SK-N-SH (cell line): ENCODE measurements at regions not wholly inside any gene's neighbourhood (a gene's known extent, or its start where the extent isn't known, plus 50 kb on each side); places are given as distances from the start of the nearest gene placed in this dataset.

Experiments
- CTCF ChIA-PET: fragments of 300-600, 350-600 bp; formaldehyde crosslinking; extraction: SDS; loops from one replicate; lab custom pipeline; 2021; lab: Yijun Ruan, JAX
- POLR2A ChIA-PET: fragments of 350-600 bp; sonication (Branson Sonifier 250); formaldehyde crosslinking; extraction: SDS; loops from one replicate; lab custom pipeline; 2020; ENCODE audit warnings: antibody characterized with exemption, inconsistent platforms; lab: Yijun Ruan, JAX
- DNase-seq: peaks from one replicate; pipeline ENCODE4 v3.0.0; 2012
- H2AFZ ChIP-seq: fragments of 200-600 bp; sonication (generic); 2 replicates; pipeline ENCODE4 v1.8.1; 2016; ENCODE audit warnings: antibody characterized with exemption, mild to moderate bottlenecking, low read depth
- H3F3A ChIP-seq: fragments of 200-600 bp; sonication (generic); replicated peaks from 2 replicates; pipeline ENCODE3; 2016; ENCODE audit warnings: antibody characterized with exemption, mild to moderate bottlenecking; ENCODE audit not compliant: insufficient read depth
- H3K27ac ChIP-seq, 2 experiments: fragments of 200-500 bp in 1 of 2; fragments of 200-600 bp in 1 of 2; sonication (Bioruptor generic) in 1 of 2; sonication (generic), shearing (Covaris generic) in 1 of 2; 2 replicates each; pipeline versions ENCODE4 v1.5.1 to v1.6.1; 2014 to 2016; ENCODE audit warnings: low read depth in 2 of 2, inconsistent platforms in 1 of 2, low read length in 1 of 2, mild to moderate bottlenecking in 1 of 2, mixed read lengths in 1 of 2
- H3K27me3 ChIP-seq: fragments of 200-600 bp; sonication (generic), shearing (Covaris generic); 2 replicates; pipeline ENCODE4 v1.6.1; 2016; ENCODE audit warnings: mixed run types; ENCODE audit not compliant: insufficient read depth
- H3K36me3 ChIP-seq, 2 experiments: fragments of 200-500 bp in 1 of 2; fragments of 200-600 bp in 1 of 2; sonication (Bioruptor generic) in 1 of 2; sonication (generic) in 1 of 2; replicated peaks in 1 of 2; 2 replicates each; pipeline versions ENCODE3 to v1.5.1; 2014 to 2016; ENCODE audit warnings: low read length in 1 of 2, mild to moderate bottlenecking in 1 of 2; ENCODE audit not compliant: insufficient read depth in 2 of 2, control insufficient read depth in 1 of 2
- H3K4me1 ChIP-seq, 2 experiments: fragments of 200-500 bp in 1 of 2; fragments of 200-600 bp in 1 of 2; sonication (Bioruptor generic) in 1 of 2; sonication (generic), shearing (Covaris generic) in 1 of 2; 2 replicates each; pipeline versions ENCODE4 v1.5.1 to v1.6.1; 2014 to 2016; ENCODE audit warnings: low read depth in 1 of 2, low read length in 1 of 2, mixed run types in 1 of 2; ENCODE audit not compliant: insufficient read depth in 2 of 2, control insufficient read depth in 1 of 2
- H3K4me2 ChIP-seq: fragments of 200-600 bp; sonication (generic), shearing (Covaris generic); 2 replicates; pipeline ENCODE4 v1.6.1; 2017; ENCODE audit warnings: mixed run types
- H3K4me3 ChIP-seq, 2 experiments: fragments of 200-500 bp in 1 of 2; fragments of 200-600 bp in 1 of 2; sonication (Bioruptor generic) in 1 of 2; sonication (generic), shearing (Covaris generic) in 1 of 2; 2 replicates each; pipeline versions ENCODE4 v1.5.1 to v1.8.1; 2014 to 2016; ENCODE audit warnings: low read depth in 2 of 2, inconsistent platforms in 1 of 2, low read length in 1 of 2, mild to moderate bottlenecking in 1 of 2, mixed read lengths in 1 of 2, moderate library complexity in 1 of 2
- H3K79me2 ChIP-seq: fragments of 200-600 bp; sonication (generic); 2 replicates; pipeline ENCODE4 v1.8.1; 2017; ENCODE audit warnings: mild to moderate bottlenecking; ENCODE audit not compliant: insufficient read depth
- H3K9ac ChIP-seq: fragments of 200-600 bp; sonication (generic); 2 replicates; pipeline ENCODE4 v1.6.1; 2017; ENCODE audit warnings: mixed run types
- H3K9me2 ChIP-seq: fragments of 200-600 bp; sonication (generic); 2 replicates; pipeline ENCODE4 v1.6.1; 2017; ENCODE audit warnings: mixed run types
- H3K9me3 ChIP-seq: fragments of 200-600 bp; sonication (generic); 2 replicates; pipeline ENCODE4 v1.6.1; 2017; ENCODE audit warnings: mixed run types, mild to moderate bottlenecking, moderate library complexity
- H4K20me1 ChIP-seq: fragments of 200-600 bp; sonication (generic); 2 replicates; pipeline ENCODE4 v1.6.1; 2017; ENCODE audit warnings: mild to moderate bottlenecking, mixed run types; ENCODE audit not compliant: insufficient read depth
- CHD2 ChIP-seq: fragments of 150-350 bp; IDR thresholded peaks from 2 replicates; pipeline ENCODE4 v1.6.1; 2018; ENCODE audit warnings: low read length; ENCODE audit not compliant: partially characterized antibody
- ELF1 ChIP-seq: IDR thresholded peaks from 2 replicates; pipeline ENCODE4 v1.4.0; 2012
- EP300 ChIP-seq, 2 experiments: IDR thresholded peaks; 2 replicates each; pipeline versions ENCODE4 v1.4.0 to v1.6.1; 2012; ENCODE audit warnings: borderline replicate concordance in 1 of 2, low read depth in 1 of 2, low read length in 1 of 2
- FOXJ3 ChIP-seq: sonication (generic); formaldehyde crosslinking; IDR thresholded peaks from 2 replicates; pipeline ENCODE4 v1.5.1; 2020; ENCODE audit warnings: mild to moderate bottlenecking, missing genetic modification reagents
- MXI1 ChIP-seq: IDR thresholded peaks from 2 replicates; pipeline ENCODE4 v1.6.1; 2012; ENCODE audit warnings: mild to moderate bottlenecking, low read depth, low read length, improper control_type of control experiment
- NFIC ChIP-seq: IDR thresholded peaks from 2 replicates; pipeline ENCODE4 v1.4.0; 2012; ENCODE audit warnings: borderline replicate concordance
- NRF1 ChIP-seq: IDR thresholded peaks from 2 replicates; pipeline ENCODE4 v1.6.1; 2012; ENCODE audit warnings: low read depth, mild to moderate bottlenecking, low read length
- RCOR1 ChIP-seq: fragments of 150-350 bp; IDR thresholded peaks from 2 replicates; pipeline ENCODE4 v1.6.1; 2017; ENCODE audit warnings: antibody characterized with exemption, low read length
- SMC3 ChIP-seq: IDR thresholded peaks from 2 replicates; pipeline ENCODE4 v1.6.1; 2012; ENCODE audit warnings: low read depth, low read length, improper control_type of control experiment
- TAF1 ChIP-seq: IDR thresholded peaks from 2 replicates; pipeline ENCODE4 v1.6.1; 2012; ENCODE audit warnings: low read depth, mild to moderate bottlenecking, low read length, moderate library complexity, borderline replicate concordance
- TEAD4 ChIP-seq: IDR thresholded peaks from 2 replicates; pipeline ENCODE4 v1.4.0; 2012; ENCODE audit warnings: mild to moderate bottlenecking, borderline replicate concordance; ENCODE audit not compliant: insufficient read depth
- WGBS: methylation state at CpG from one replicate; pipeline ENCODE4 v1.1.6; 2017; ENCODE audit warnings: low lambda C conversion rate; 5-methylcytosine and 5-hydroxymethylcytosine counted together
- TF ChIP-seq, protein P1 (sequence below): fragments of 150-350 bp; IDR thresholded peaks from 2 replicates; pipeline ENCODE4 v1.6.1; 2017; ENCODE audit warnings: antibody characterized with exemption, low read length, low read depth, borderline replicate concordance
- TF ChIP-seq, protein P2 (sequence below): IDR thresholded peaks from 2 replicates; pipeline ENCODE4; 2012
- TF ChIP-seq, protein P3 (sequence below): IDR thresholded peaks from 2 replicates; pipeline ENCODE4 v1.6.1; 2012; ENCODE audit warnings: mild to moderate bottlenecking, low read depth, low read length, moderate library complexity
- TF ChIP-seq, protein P4 (sequence below): fragments of 200-600 bp; sonication (generic); IDR thresholded peaks from 2 replicates; pipeline ENCODE4 v1.6.1; 2017; ENCODE audit warnings: antibody characterized with exemption, mild to moderate bottlenecking, moderate library complexity
- TF ChIP-seq, protein P5 (sequence below): IDR thresholded peaks from 2 replicates; pipeline ENCODE4 v1.4.0; 2012; ENCODE audit warnings: low read depth, borderline replicate concordance

DNA sequence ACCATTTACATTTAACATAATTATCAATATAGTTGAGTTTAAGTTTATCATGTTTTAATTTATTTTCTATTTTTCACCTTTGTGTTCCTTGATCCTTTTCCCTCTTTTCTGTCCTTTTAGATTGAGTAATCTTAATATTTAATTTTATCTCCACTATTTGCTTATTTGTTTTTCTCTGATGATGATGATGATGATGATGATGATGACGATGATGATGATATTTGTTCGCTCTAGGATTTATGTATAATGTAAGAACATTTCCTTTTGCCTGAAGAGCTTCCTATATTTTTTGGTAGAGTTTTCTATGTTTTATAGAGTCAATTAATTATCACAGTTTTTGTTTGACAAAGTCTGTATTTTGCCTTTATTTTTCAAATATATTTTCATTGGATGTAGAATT lies 104.2 kb downstream of the GLRX3 start:
- no peak overlapping the region for H3K4me2 ChIP-seq
- no peaks in the 10 kb centered on the region for H3F3A ChIP-seq
- H2AFZ ChIP-seq, result no peak overlapping the region
- POLR2A ChIA-PET, result no interaction called here
- H3K9me2 ChIP-seq, result no peaks in the 10 kb centered on the region
- TF ChIP-seq RCOR1, result no peak
- no peak for TF ChIP-seq SMC3
- TF ChIP-seq, protein P1, sequence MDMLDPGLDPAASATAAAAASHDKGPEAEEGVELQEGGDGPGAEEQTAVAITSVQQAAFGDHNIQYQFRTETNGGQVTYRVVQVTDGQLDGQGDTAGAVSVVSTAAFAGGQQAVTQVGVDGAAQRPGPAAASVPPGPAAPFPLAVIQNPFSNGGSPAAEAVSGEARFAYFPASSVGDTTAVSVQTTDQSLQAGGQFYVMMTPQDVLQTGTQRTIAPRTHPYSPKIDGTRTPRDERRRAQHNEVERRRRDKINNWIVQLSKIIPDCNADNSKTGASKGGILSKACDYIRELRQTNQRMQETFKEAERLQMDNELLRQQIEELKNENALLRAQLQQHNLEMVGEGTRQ, result no peak
- no peak for TF ChIP-seq MXI1
- TF ChIP-seq NFIC, result no peak
- no peak for TF ChIP-seq NRF1
- TF ChIP-seq, protein P2, sequence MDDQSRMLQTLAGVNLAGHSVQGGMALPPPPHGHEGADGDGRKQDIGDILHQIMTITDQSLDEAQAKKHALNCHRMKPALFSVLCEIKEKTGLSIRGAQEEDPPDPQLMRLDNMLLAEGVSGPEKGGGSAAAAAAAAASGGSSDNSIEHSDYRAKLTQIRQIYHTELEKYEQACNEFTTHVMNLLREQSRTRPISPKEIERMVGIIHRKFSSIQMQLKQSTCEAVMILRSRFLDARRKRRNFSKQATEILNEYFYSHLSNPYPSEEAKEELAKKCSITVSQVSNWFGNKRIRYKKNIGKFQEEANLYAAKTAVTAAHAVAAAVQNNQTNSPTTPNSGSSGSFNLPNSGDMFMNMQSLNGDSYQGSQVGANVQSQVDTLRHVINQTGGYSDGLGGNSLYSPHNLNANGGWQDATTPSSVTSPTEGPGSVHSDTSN, result no peak
- TF ChIP-seq, protein P3, sequence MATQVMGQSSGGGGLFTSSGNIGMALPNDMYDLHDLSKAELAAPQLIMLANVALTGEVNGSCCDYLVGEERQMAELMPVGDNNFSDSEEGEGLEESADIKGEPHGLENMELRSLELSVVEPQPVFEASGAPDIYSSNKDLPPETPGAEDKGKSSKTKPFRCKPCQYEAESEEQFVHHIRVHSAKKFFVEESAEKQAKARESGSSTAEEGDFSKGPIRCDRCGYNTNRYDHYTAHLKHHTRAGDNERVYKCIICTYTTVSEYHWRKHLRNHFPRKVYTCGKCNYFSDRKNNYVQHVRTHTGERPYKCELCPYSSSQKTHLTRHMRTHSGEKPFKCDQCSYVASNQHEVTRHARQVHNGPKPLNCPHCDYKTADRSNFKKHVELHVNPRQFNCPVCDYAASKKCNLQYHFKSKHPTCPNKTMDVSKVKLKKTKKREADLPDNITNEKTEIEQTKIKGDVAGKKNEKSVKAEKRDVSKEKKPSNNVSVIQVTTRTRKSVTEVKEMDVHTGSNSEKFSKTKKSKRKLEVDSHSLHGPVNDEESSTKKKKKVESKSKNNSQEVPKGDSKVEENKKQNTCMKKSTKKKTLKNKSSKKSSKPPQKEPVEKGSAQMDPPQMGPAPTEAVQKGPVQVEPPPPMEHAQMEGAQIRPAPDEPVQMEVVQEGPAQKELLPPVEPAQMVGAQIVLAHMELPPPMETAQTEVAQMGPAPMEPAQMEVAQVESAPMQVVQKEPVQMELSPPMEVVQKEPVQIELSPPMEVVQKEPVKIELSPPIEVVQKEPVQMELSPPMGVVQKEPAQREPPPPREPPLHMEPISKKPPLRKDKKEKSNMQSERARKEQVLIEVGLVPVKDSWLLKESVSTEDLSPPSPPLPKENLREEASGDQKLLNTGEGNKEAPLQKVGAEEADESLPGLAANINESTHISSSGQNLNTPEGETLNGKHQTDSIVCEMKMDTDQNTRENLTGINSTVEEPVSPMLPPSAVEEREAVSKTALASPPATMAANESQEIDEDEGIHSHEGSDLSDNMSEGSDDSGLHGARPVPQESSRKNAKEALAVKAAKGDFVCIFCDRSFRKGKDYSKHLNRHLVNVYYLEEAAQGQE, result no peak
- no peak for TF ChIP-seq FOXJ3 (CRISPR knock-in tag)
- no peak for TF ChIP-seq TEAD4
- TF ChIP-seq CHD2, result no peak
- TF ChIP-seq, all 33 proteins: peak for 0
- WGBS, result 44% methylated on average over 2 of the region's 2 CpGs
- no peaks in the 10 kb centered on the region for H3K4me1 ChIP-seq
- DNase-seq, result no peak
- no peaks in the 10 kb centered on the region for H3K79me2 ChIP-seq
- no peaks in the 10 kb centered on the region for H3K27me3 ChIP-seq
- H3K4me3 ChIP-seq, result no peak overlapping the region
- no peaks in the 10 kb centered on the region for H3K36me3 ChIP-seq
- H3K9ac ChIP-seq, result no peak overlapping the region
- no peaks in the 10 kb centered on the region for H3K9me3 ChIP-seq
- CTCF ChIA-PET, result no interaction called here
- H3K27ac ChIP-seq, result no peak overlapping the region
- no peaks in the 10 kb centered on the region for H4K20me1 ChIP-seq

DNA sequence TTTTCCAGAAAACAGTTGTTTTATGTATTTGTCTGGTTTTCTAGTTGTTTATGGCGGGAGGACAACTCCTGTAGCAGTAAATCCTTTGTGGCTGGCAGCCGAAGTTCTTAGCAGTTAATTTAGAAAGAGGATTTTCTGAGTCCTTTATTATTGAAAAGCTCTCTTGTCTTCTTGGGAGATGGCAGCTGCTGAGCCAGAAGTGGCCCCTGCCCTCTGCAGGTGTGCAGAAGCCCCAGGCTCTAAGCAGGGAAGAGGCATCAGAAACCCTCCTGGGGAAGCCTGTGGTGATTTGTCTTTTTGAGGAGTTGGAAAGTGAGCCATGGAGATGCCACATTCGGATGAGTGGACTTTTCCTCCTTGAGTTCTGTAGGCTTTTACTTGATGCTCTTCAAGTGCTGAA lies 106.3 kb downstream of the GLRX3 start:
- Histone ChIP-seq H3K9me2 (no peaks in the 10 kb centered on the region), H3K9me3 (no peaks in the 10 kb centered on the region), H3F3A (no peaks in the 10 kb centered on the region), H3K36me3 (no peaks in the 10 kb centered on the region), H3K79me2 (no peaks in the 10 kb centered on the region), H3K27me3 (no peaks in the 10 kb centered on the region), H3K4me1 (no peaks in the 10 kb centered on the region), H2AFZ (no peak overlapping the region), H3K4me2 (no peak overlapping the region), H3K4me3 (no peak overlapping the region), H3K9ac (no peak overlapping the region), H3K27ac (no peak overlapping the region), H4K20me1 (no peaks in the 10 kb centered on the region)
- WGBS, result 11% methylated on average over 3 of the region's 3 CpGs
- ChIA-PET CTCF (no interaction called here), POLR2A (no interaction called here)
- no peak for DNase-seq
- TF ChIP-seq, protein P4, sequence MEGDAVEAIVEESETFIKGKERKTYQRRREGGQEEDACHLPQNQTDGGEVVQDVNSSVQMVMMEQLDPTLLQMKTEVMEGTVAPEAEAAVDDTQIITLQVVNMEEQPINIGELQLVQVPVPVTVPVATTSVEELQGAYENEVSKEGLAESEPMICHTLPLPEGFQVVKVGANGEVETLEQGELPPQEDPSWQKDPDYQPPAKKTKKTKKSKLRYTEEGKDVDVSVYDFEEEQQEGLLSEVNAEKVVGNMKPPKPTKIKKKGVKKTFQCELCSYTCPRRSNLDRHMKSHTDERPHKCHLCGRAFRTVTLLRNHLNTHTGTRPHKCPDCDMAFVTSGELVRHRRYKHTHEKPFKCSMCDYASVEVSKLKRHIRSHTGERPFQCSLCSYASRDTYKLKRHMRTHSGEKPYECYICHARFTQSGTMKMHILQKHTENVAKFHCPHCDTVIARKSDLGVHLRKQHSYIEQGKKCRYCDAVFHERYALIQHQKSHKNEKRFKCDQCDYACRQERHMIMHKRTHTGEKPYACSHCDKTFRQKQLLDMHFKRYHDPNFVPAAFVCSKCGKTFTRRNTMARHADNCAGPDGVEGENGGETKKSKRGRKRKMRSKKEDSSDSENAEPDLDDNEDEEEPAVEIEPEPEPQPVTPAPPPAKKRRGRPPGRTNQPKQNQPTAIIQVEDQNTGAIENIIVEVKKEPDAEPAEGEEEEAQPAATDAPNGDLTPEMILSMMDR, result no peak
- TF ChIP-seq, protein P3, result no peak
- no peak for TF ChIP-seq ELF1
- TF ChIP-seq TAF1, result no peak
- TF ChIP-seq, protein P5, sequence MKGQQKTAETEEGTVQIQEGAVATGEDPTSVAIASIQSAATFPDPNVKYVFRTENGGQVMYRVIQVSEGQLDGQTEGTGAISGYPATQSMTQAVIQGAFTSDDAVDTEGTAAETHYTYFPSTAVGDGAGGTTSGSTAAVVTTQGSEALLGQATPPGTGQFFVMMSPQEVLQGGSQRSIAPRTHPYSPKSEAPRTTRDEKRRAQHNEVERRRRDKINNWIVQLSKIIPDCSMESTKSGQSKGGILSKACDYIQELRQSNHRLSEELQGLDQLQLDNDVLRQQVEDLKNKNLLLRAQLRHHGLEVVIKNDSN, result no peak
- no peak for TF ChIP-seq EP300 (IDR thresholded peaks at IDR 0.05; ENCODE audit: borderline replicate concordance in 1 of 2, low read depth in 1 of 2, low read length in 1 of 2)
